ENCODE measurements at regions not wholly inside any gene's neighbourhood (a gene's known extent, or its start where the extent isn't known, plus 50 kb on each side); places are given as distances from the start of the nearest gene placed in this dataset.

DNA sequence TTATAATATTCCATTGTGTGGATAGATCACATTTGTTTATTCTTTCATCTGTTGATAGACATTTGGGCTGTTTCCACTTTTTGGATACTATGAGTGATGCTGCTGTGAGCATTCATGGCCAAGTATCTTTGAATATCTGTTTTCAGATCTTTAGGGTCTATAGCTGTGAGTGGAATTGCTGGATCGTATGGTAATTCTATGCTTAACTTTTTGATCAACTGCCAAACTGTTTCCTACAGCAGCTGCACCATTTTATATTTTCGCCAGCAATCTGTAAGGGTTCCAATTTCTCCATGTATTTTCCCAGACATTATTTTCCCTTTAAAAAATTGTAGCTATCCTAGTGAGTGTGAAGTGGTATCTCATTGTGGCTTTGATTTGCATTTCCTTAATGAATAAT, 238.1 kb downstream of the AACS start:
- Histone ChIP-seq H3K27ac (ENCODE audit: low read depth, low read length) (no peak overlapping the region), H2BK12ac (ENCODE audit: low read depth, low read length) (no peak overlapping the region), H4K5ac (ENCODE audit: insufficient read length, low read depth, low read length) (no peak overlapping the region), H3K4ac (replicated peaks; ENCODE audit: insufficient read length, low read depth, low read length) (no peak overlapping the region), H3K27me3 (replicated peaks in 1 of 4; ENCODE audit: control insufficient read depth in 3 of 4, extremely low read depth in 1 of 4, insufficient read depth in 3 of 4, low read length in 3 of 4) (no peaks in the 10 kb centered on the region), H3K4me2 (ENCODE audit: insufficient read depth in 1 of 2, low read depth in 2 of 2, low read length in 2 of 2) (no peak overlapping the region), H4K91ac (replicated peaks; ENCODE audit: insufficient read length, low read length) (no peak overlapping the region), H2AK5ac (ENCODE audit: low read depth, low read length) (no peak overlapping the region), H3K14ac (ENCODE audit: insufficient read length) (no peak overlapping the region), H3K4me1 (replicated peaks in 1 of 4; ENCODE audit: control insufficient read depth in 3 of 4, insufficient read depth in 4 of 4, low read length in 3 of 4) (no peaks in the 10 kb centered on the region; a peak in 1 of 7 replicates), H2BK120ac (replicated peaks; ENCODE audit: low read depth, low read length) (no peak overlapping the region), H4K8ac (ENCODE audit: extremely low read depth, insufficient read depth, low read length) (no peak overlapping the region), H2BK5ac (ENCODE audit: low read depth, low read length) (no peak overlapping the region), H3K23ac (ENCODE audit: insufficient read length) (no peak overlapping the region), H2BK20ac (ENCODE audit: low read length) (no peak overlapping the region), H3K23me2 (ENCODE audit: low read depth, low read length) (no peaks in the 10 kb centered on the region), H3K18ac (ENCODE audit: extremely low read depth, low read length) (no peak overlapping the region), H3K79me2 (ENCODE audit: control insufficient read depth in 1 of 2, insufficient read depth in 2 of 2, low read length in 2 of 2) (peaks cover 0 to 12% of the 10 kb centered on the region in 2 experiments; a peak in 3 of 4 replicates), H3K56ac (replicated peaks; ENCODE audit: insufficient read length, low read depth, low read length) (no peak overlapping the region), H3K9ac (replicated peaks in 1 of 4; ENCODE audit: extremely low read depth in 1 of 4, low read depth in 3 of 4, low read length in 3 of 4) (no peak overlapping the region), H2BK15ac (ENCODE audit: low read length) (no peak overlapping the region), H3K36me3 (ENCODE audit: control insufficient read depth in 2 of 4, insufficient read depth in 4 of 4, low read length in 3 of 4) (no peaks in the 10 kb centered on the region), H3K4me3 (ENCODE audit: extremely low read depth in 1 of 4, insufficient read depth in 2 of 4, low read depth in 3 of 4, low read length in 4 of 4) (no peak overlapping the region), H4K20me1 (replicated peaks in 1 of 2; ENCODE audit: control insufficient read depth in 1 of 2, insufficient read depth in 2 of 2, low read length in 2 of 2) (peaks cover 0 to 5% of the 10 kb centered on the region in 2 experiments), H2AFZ (ENCODE audit: low read length) (no peak overlapping the region), H3K79me1 (ENCODE audit: low read depth, low read length) (peaks cover 6% of the 10 kb centered on the region), H3K9me3 (ENCODE audit: insufficient read depth in 2 of 2, low read depth in 1 of 2, low read length in 1 of 2) (peaks cover 0 to 2% of the 10 kb centered on the region in 2 experiments; a peak in 1 of 4 replicates)
- DNase-seq (ENCODE audit: low read depth in 1 of 2, low spot score in 2 of 2) (no peak), FAIRE-seq (no peak)
- CTCF ChIA-PET (ENCODE audit: partially characterized antibody) = interaction anchor here (1.7 to 2.1 kb wide), 2 partner anchors 11 to 28 kb away, joined by 5 to 7 read pairs; no protein-coding TSS in a partner anchor
- TF ChIP-seq KDM1A (IDR thresholded peaks at IDR 0.05; ENCODE audit: borderline replicate concordance, low read length) (no peak), SRF (IDR thresholded peaks at IDR 0.05; ENCODE audit: low read depth, low read length) (no peak), CREB1 (IDR thresholded peaks at IDR 0.05) (no peak), POLR2A (IDR thresholded peaks at IDR 0.05; ENCODE audit: control extremely low read depth in 1 of 2, low read depth in 2 of 2, low read length in 2 of 2) (no peak), EP300 (IDR thresholded peaks at IDR 0.05; ENCODE audit: borderline replicate concordance in 1 of 2, low read depth in 2 of 2, low read length in 2 of 2) (no peak), HDAC2 (IDR thresholded peaks at IDR 0.05; ENCODE audit: borderline replicate concordance in 1 of 2, low read depth in 2 of 2, low read length in 2 of 2) (no peak), KDM5A (IDR thresholded peaks at IDR 0.05; ENCODE audit: low read length) (no peak), BACH1 (IDR thresholded peaks at IDR 0.05; ENCODE audit: low read length) (no peak), TEAD4 (IDR thresholded peaks at IDR 0.05; ENCODE audit: low read depth, low read length) (no peak), SP2 (IDR thresholded peaks at IDR 0.05; ENCODE audit: low read length) (no peak), CHD2 (IDR thresholded peaks at IDR 0.05; ENCODE audit: low read length) (no peak), NANOG (IDR thresholded peaks at IDR 0.05; ENCODE audit: insufficient read depth, low read depth, low read length, poor library complexity, severe bottlenecking) (no peak), RXRA (IDR thresholded peaks at IDR 0.05; ENCODE audit: insufficient read depth, low read depth, low read length) (no peak)
- TF ChIP-seq, protein P1, sequence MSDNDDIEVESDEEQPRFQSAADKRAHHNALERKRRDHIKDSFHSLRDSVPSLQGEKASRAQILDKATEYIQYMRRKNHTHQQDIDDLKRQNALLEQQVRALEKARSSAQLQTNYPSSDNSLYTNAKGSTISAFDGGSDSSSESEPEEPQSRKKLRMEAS (IDR thresholded peaks at IDR 0.05) = no peak
- POLR2A ChIA-PET (ENCODE audit: partially characterized antibody) = no interaction called here
- 82% methylated on average over 2 of the region's 2 CpGs; no CpG with 5 or more reads in 1 of the 2 experiments for WGBS, 2 experiments (ENCODE audit: extremely low coverage in 1 of 2, insufficient coverage in 1 of 2, insufficient read length in 1 of 2, insufficient replicate concordance in 2 of 2, low coverage in 1 of 2, low lambda C conversion rate in 2 of 2, missing lambda C conversion rate in 1 of 2)
